DMS 273 (cell line): ENCODE measurements at regions not wholly inside any gene's neighbourhood (a gene's known extent, or its start where the extent isn't known, plus 50 kb on each side); places are given as distances from the start of the nearest gene placed in this dataset.
A peak's percentile ranks its signal among the peaks of the same experiment; 100 is the strongest.

Experiments
- DNase-seq: peaks from one replicate; lab custom pipeline; 2025; ENCODE audit not compliant: unreplicated experiment; lab: John Stamatoyannopoulos, UW

GRCh38 chr7:25828468-25828867, 323.5 kb upstream of the NFE2L3 start:
- DNase-seq: no peak

- DNase-seq: no peak
These were observed 322.3 kb upstream of the NFE2L3 start for GRCh38 chr7:25829663-25830062.

GRCh38 chr7:25830215-25830614, 321.8 kb upstream of the NFE2L3 start:
- no peak for DNase-seq

- peak; percentile 67 for DNase-seq
These were observed 320.8 kb upstream of the NFE2L3 start for GRCh38 chr7:25831062-25831691.

GRCh38 chr7:25831831-25832411, 320.1 kb upstream of the NFE2L3 start:
- peak; percentile 55 for DNase-seq

GRCh38 chr7:25832456-25832855, 319.5 kb upstream of the NFE2L3 start:
- no peak for DNase-seq

GRCh38 chr7:25832929-25833328, 319.1 kb upstream of the NFE2L3 start:
- DNase-seq: peak; percentile 53

- no peak for DNase-seq
These were observed 317.9 kb upstream of the NFE2L3 start for GRCh38 chr7:25834050-25834449.

GRCh38 chr7:25835197-25835596, 316.8 kb upstream of the NFE2L3 start:
- DNase-seq: no peak

- DNase-seq: peak; percentile 68
These were observed 312.8 kb upstream of the NFE2L3 start for GRCh38 chr7:25839084-25839769.

GRCh38 chr7:25840209-25840792, 311.7 kb upstream of the NFE2L3 start:
- no peak for DNase-seq

- DNase-seq: no peak
These were observed 310.4 kb upstream of the NFE2L3 start for GRCh38 chr7:25841575-25841974.

GRCh38 chr7:25842201-25842733, 309.7 kb upstream of the NFE2L3 start:
- DNase-seq: no peak

- DNase-seq: peak; percentile 38
These were observed 308.5 kb upstream of the NFE2L3 start for GRCh38 chr7:25843467-25843866.

GRCh38 chr7:25844102-25844870, 307.7 kb upstream of the NFE2L3 start:
- DNase-seq: no peak

- DNase-seq: no peak
These were observed 306.5 kb upstream of the NFE2L3 start for GRCh38 chr7:25845464-25845863.

- peak; percentile 92 for DNase-seq
These were observed 305.3 kb upstream of the NFE2L3 start for GRCh38 chr7:25846722-25847121.

GRCh38 chr7:25847336-25848070, 304.5 kb upstream of the NFE2L3 start:
- DNase-seq: no peak

- no peak for DNase-seq
These were observed 302.4 kb upstream of the NFE2L3 start for GRCh38 chr7:25849500-25850184.

- no peak for DNase-seq
These were observed 301.8 kb upstream of the NFE2L3 start for GRCh38 chr7:25850216-25850615.
